SU-DHL-6 (cell line): ENCODE measurements at regions not wholly inside any gene's neighbourhood (a gene's known extent, or its start where the extent isn't known, plus 50 kb on each side); places are given as distances from the start of the nearest gene placed in this dataset.

Experiments
- EZH2phosphoT487 ChIP-seq: fragments of 200-600 bp; sonication (generic), shearing (Covaris generic); conservative IDR thresholded peaks from 2 replicates; pipeline ENCODE4 v1.6.1; 2018; ENCODE audit warnings: mild to moderate bottlenecking, antibody characterized with exemption, low read length, moderate library complexity, mixed read lengths
- TF ChIP-seq, protein P1 (sequence below): fragments of 200-600 bp; sonication (generic); IDR thresholded peaks from one replicate; pipeline ENCODE4 v1.5.1; 2017; ENCODE audit warnings: antibody characterized with exemption, mild to moderate bottlenecking, low read length, moderate library complexity; ENCODE audit not compliant: insufficient read depth, poor library complexity, severe bottlenecking

DNA sequence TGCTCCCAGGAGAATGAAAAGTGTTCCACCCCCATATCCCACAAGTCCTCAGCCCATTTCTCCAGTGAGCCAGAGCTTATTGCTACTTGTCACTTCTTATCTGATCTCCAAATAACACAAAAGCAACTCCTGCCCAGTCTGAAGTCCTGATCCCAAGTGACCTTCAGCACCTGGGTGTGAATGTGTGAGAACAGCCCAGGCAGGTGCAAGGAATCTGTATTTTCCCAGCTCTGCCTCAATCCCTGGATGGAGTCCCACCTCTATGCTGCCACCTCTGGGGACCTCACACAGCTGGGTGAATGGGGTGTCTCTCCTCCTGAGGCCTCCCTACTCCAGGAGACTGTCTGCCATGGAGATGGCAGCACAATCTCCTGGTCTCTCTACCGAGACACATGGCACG, 402.4 kb upstream of the PROX1 start:
- TF ChIP-seq, protein P1, sequence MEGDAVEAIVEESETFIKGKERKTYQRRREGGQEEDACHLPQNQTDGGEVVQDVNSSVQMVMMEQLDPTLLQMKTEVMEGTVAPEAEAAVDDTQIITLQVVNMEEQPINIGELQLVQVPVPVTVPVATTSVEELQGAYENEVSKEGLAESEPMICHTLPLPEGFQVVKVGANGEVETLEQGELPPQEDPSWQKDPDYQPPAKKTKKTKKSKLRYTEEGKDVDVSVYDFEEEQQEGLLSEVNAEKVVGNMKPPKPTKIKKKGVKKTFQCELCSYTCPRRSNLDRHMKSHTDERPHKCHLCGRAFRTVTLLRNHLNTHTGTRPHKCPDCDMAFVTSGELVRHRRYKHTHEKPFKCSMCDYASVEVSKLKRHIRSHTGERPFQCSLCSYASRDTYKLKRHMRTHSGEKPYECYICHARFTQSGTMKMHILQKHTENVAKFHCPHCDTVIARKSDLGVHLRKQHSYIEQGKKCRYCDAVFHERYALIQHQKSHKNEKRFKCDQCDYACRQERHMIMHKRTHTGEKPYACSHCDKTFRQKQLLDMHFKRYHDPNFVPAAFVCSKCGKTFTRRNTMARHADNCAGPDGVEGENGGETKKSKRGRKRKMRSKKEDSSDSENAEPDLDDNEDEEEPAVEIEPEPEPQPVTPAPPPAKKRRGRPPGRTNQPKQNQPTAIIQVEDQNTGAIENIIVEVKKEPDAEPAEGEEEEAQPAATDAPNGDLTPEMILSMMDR: no peak
- TF ChIP-seq EZH2phosphoT487: no peak
